OCI-LY7 (cell line): ENCODE measurements at regions not wholly inside any gene's neighbourhood (a gene's known extent, or its start where the extent isn't known, plus 50 kb on each side); places are given as distances from the start of the nearest gene placed in this dataset.

Experiments used
- BruUV-seq: library from RNA; stranded (reverse); fragments of 400-500 nt; replicated peaks from 2 replicates; lab custom pipeline; 2021; lab: Mats Ljungman, UMichigan
- CTCF ChIA-PET: fragments of 300-600 bp; sonication (Branson Sonifier 250); formaldehyde crosslinking; loops from one replicate; lab custom pipeline; 2022; ENCODE audit warnings: antibody characterized with exemption; ENCODE audit not compliant: unreplicated experiment; lab: Charles Lee
- POLR2A ChIA-PET: fragments of 300-600 bp; sonication (Branson Sonifier 250); formaldehyde crosslinking; loops from one replicate; lab custom pipeline; 2022; ENCODE audit warnings: antibody characterized with exemption; lab: Charles Lee
- DNase-seq: peaks from one replicate; pipeline ENCODE4 v3.0.0-alpha.2; 2015; ENCODE audit warnings: low spot score
- H2AFZ ChIP-seq: fragments of 200-600 bp; sonication (generic), shearing (Covaris generic); 2 replicates; pipeline ENCODE4 v1.6.1; 2014; ENCODE audit warnings: mild to moderate bottlenecking, antibody characterized with exemption, low read length, moderate library complexity
- H3K27ac ChIP-seq: fragments of 200-600 bp; sonication (generic); 2 replicates; pipeline ENCODE4 v1.5.1; 2014; ENCODE audit warnings: mixed run types, low read depth, mild to moderate bottlenecking, moderate library complexity, low read length, inconsistent platforms; ENCODE audit not compliant: poor library complexity, severe bottlenecking
- H3K36me3 ChIP-seq: fragments of 200-600 bp; sonication (generic); 2 replicates; pipeline ENCODE4 v1.6.1; 2014; ENCODE audit warnings: mild to moderate bottlenecking, antibody characterized with exemption, low read length, moderate library complexity, mixed read lengths; ENCODE audit not compliant: insufficient read depth
- H3K4me1 ChIP-seq: fragments of 200-600 bp; sonication (generic); 2 replicates; pipeline ENCODE4 v1.5.1; 2014; ENCODE audit warnings: mild to moderate bottlenecking, low read length; ENCODE audit not compliant: insufficient read depth, poor library complexity, severe bottlenecking
- H3K4me2 ChIP-seq: fragments of 200-600 bp; sonication (generic); 2 replicates; pipeline ENCODE4 v1.6.1; 2014; ENCODE audit warnings: mild to moderate bottlenecking, low read length
- H3K4me3 ChIP-seq: fragments of 200-600 bp; sonication (generic); 2 replicates; pipeline ENCODE4 v1.5.1; 2014; ENCODE audit warnings: mild to moderate bottlenecking, low read depth, low read length; ENCODE audit not compliant: poor library complexity, severe bottlenecking
- H3K79me2 ChIP-seq: fragments of 200-600 bp; sonication (generic); 2 replicates; pipeline ENCODE4 v1.6.1; 2016; ENCODE audit warnings: low read depth, mild to moderate bottlenecking, low read length, moderate library complexity, mixed read lengths; ENCODE audit not compliant: insufficient read depth
- H3K9me2 ChIP-seq: fragments of 200-600 bp; sonication (generic); 2 replicates; pipeline ENCODE4 v1.6.1; 2016; ENCODE audit warnings: mild to moderate bottlenecking, low read length, mixed read lengths; ENCODE audit not compliant: insufficient read depth
- H3K9me3 ChIP-seq: fragments of 200-600 bp; sonication (generic); 2 replicates; pipeline ENCODE4 v1.6.1; 2014; ENCODE audit warnings: mild to moderate bottlenecking, mixed run types, low read length, mixed read lengths
- H4K20me1 ChIP-seq: fragments of 200-600 bp; sonication (generic); 2 replicates; pipeline ENCODE4 v1.6.1; 2014; ENCODE audit warnings: mild to moderate bottlenecking, antibody characterized with exemption, low read length, moderate library complexity, mixed read lengths; ENCODE audit not compliant: insufficient read depth
- CTCF ChIP-seq: fragments of 200-600 bp; sonication (generic); conservative IDR thresholded peaks from 2 replicates; pipeline ENCODE4 v1.5.1; 2014; ENCODE audit warnings: mild to moderate bottlenecking, antibody characterized with exemption, low read length, moderate library complexity, mixed read lengths
- EZH2phosphoT487 ChIP-seq: fragments of 200-600 bp; sonication (generic); IDR thresholded peaks from 2 replicates; pipeline ENCODE4 v1.6.1; 2018; ENCODE audit warnings: low read depth, borderline replicate concordance, mild to moderate bottlenecking, mixed run types, antibody characterized with exemption, low read length, moderate library complexity, mixed read lengths
- intact Hi-C: fragments of 100-400 bp; cut with micrococcal nuclease; formaldehyde crosslinking; loops from one replicate; pipeline ENCODE4 v1.10.0; 2022; ENCODE audit not compliant: unreplicated experiment

DNA sequence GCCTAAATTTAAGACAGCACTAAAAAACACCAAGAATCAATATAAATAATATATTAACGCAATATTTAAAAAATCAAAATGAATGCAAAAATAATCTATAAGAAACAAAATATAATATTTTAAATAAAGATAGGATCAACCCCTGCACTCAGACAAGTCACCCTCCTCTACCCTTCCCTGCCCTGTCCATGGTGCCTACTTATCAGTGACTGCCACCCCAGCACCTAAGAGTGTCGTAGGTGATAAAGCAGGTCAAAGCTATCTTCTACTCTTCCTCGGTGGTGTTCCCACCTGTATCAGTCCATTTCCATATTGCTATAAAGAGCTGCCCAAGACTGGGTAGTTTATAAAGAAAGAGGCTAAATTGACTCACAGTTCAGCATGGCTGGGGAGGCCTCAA is 251.9 kb downstream of the STIM2 start:
- intact Hi-C loops = no loop called here
- no peak for TF ChIP-seq EZH2phosphoT487
- no peak for TF ChIP-seq CTCF
- Histone ChIP-seq H3K9me2 (no peaks in the 10 kb centered on the region), H3K4me3 (no peak overlapping the region), H3K4me1 (no peaks in the 10 kb centered on the region), H3K4me2 (no peak overlapping the region), H2AFZ (no peak overlapping the region), H4K20me1 (no peaks in the 10 kb centered on the region), H3K9me3 (no peaks in the 10 kb centered on the region), H3K27ac (no peak overlapping the region), H3K79me2 (no peaks in the 10 kb centered on the region), H3K36me3 (no peaks in the 10 kb centered on the region)
- BruUV-seq = no TSS peak
- no peak for DNase-seq
- ChIA-PET CTCF (no interaction called here), POLR2A (no interaction called here)

DNA sequence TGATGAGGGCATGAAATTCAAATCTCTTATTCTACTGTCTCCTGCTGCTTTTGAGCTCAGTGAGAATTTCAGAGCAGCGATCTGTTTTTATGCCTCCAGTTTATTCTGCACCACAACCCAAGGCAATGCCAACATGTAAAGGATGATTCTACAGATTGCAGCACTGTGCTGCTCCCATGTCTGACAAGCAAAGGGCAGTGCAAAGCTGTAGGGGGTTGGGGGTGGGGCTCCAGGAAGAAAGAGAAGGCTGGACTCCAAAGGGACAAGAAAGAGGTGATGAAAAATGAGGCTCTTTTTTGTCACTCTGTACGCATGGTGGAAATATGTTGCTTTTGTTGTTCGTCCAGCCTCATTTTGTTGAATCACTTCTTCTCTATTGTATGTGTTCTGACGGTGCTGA is 254.6 kb downstream of the STIM2 start:
- Histone ChIP-seq H3K79me2 (no peaks in the 10 kb centered on the region), H3K27ac (no peak overlapping the region), H3K4me2 (no peak overlapping the region), H3K4me3 (no peak overlapping the region), H2AFZ (no peak overlapping the region), H3K36me3 (no peaks in the 10 kb centered on the region), H3K9me3 (no peaks in the 10 kb centered on the region), H3K4me1 (no peaks in the 10 kb centered on the region), H4K20me1 (no peaks in the 10 kb centered on the region), H3K9me2 (no peaks in the 10 kb centered on the region)
- POLR2A ChIA-PET = interaction anchor here (0.7 kb wide), 1 partner anchor 130 kb away, joined by 10 read pairs; no protein-coding TSS in a partner anchor
- no peak for TF ChIP-seq CTCF
- no peak for TF ChIP-seq EZH2phosphoT487
- CTCF ChIA-PET = no interaction called here
- no peak for DNase-seq
- BruUV-seq = no TSS peak
- intact Hi-C loops = no loop called here

DNA sequence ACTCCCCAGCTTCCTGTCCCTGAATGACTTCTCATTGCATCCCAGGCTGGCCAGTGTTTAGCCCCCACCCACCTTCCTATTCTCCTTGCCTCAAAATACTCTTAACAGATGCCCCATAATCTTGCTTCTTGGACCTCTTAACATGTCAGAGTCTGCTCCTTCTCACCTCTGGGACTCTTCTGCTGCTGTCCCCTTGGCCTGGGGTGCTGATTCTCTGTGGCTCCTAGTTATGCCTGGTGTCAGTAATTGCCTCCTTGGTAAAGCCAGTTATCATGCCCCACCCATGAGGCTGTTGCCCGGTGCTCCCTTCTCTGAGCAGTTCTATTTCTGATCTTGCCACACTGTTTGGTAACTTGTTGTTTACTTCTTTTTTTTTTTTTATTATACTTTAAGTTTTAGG is 256.8 kb downstream of the STIM2 start:
- ChIA-PET CTCF (no interaction called here), POLR2A (no interaction called here)
- BruUV-seq = no TSS peak
- no peaks in the 10 kb centered on the region for H4K20me1 ChIP-seq
- no peaks in the 10 kb centered on the region for H3K79me2 ChIP-seq
- intact Hi-C loops = no loop called here
- no peaks in the 10 kb centered on the region for H3K36me3 ChIP-seq
- DNase-seq = no peak
- no peak for TF ChIP-seq EZH2phosphoT487
- no peak for TF ChIP-seq CTCF
- H3K4me2 ChIP-seq = no peak overlapping the region
- H3K27ac ChIP-seq = no peak overlapping the region
- H3K9me2 ChIP-seq = no peaks in the 10 kb centered on the region
- no peaks in the 10 kb centered on the region for H3K4me1 ChIP-seq
- H2AFZ ChIP-seq = no peak overlapping the region
- no peak overlapping the region for H3K4me3 ChIP-seq
- no peaks in the 10 kb centered on the region for H3K9me3 ChIP-seq
